CD4-positive, alpha-beta T cell treated with Interferon gamma for 1 hour (primary cell): ENCODE measurements at regions not wholly inside any gene's neighbourhood (a gene's known extent, or its start where the extent isn't known, plus 50 kb on each side); places are given as distances from the start of the nearest gene placed in this dataset.
"Not testable (repeated sequence)": the region's sequence is repeated elsewhere in the genome, so short reads cannot be mapped to it uniquely, and the experiment has no call there.

Source experiments
- DNase-seq: peaks from one replicate; pipeline ENCODE4 v3.0.0-alpha.2; 2020

DNA sequence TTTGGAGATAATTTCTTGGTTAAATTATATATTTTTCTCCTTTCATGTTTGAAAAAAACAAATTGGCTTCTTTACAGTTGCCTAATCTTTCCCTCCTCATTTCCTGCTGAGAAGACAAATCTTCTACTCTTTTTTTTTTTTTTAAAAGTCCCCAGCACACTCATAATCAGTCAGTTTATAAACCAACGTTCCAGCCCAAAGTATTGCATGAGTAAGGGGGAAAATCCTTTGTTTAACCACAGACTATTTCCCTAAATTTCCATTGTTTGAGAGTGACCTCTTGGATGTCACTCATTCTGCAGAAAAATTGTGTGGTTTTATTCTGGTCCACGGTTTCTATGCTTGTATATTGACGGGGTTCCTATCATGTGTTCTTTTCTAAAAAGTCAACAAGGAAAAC, 55.1 kb upstream of the TLR4 start:
- DNase-seq, result no peak

DNA sequence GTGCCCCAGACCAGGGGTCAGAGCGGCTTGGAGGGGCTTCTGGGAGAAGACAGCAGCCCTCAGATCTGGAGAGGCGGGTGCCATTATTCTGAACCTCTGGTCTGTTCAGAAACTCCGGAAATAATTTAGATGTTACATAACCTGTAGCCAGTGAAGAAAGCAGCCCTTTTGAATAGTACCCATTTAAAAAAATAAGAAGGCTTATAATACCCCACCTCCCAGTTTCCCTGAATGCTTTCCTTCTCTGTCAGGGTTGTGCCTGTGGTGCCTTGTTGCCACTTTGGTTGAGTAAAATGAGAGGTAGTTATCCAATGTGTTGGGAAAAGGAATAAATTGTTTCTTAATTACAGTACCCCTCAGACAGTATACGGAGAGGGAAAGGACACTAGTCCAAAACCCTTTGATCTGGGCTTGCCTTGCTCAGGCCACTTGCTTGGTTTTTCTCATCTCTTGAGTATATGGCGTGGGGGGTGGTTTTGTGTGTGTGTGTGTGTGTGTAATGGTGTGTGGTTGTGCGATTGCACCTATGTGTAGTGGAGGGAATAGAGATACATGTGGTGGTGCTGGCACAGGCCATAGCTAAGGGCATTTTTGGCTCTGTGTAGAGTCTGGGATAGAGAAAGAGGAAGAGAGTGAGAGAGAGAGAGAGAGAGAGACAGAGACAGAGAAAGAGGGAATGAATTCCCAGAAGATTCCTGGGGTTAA, 59.1 kb upstream of the TLR4 start:
- no peak for DNase-seq

DNA sequence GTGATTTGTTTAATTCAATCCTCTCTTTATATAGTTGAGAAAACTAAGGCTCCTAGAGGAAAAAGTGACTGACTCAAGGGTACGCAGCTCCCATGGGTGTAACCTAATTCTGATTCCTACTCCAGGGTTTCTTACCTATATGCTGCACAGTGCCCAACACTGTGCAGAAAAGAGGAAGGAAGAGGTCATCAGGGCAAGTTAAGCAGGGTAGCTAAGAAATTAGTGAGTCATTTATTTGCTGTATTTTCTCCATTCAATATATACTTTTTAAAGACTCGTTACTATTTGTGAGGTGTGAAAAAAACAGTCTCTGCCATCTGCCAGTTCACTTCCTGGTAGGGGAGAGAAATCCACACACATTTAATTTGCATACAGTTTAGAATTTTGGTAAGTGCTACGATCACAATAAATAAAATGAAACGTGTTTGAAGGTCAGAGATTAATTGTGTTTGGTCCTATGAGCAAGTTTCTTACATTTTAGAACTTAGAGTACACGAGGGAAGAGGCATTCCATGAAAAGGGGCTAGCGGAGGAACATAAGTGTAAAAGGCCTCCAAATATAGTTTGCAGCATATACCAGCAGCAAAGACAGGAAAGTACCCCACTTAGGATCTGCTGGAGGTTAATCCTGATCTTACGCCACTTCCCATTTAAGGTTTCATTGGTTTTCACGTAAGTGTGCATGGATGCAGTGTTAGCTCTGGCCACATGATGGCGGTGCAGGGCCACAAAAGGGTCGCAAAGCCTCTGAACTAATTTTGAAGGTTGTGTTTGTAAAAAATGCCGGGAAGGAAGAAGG, 59.9 kb upstream of the TLR4 start:
- DNase-seq, result peak; percentile 56

DNA sequence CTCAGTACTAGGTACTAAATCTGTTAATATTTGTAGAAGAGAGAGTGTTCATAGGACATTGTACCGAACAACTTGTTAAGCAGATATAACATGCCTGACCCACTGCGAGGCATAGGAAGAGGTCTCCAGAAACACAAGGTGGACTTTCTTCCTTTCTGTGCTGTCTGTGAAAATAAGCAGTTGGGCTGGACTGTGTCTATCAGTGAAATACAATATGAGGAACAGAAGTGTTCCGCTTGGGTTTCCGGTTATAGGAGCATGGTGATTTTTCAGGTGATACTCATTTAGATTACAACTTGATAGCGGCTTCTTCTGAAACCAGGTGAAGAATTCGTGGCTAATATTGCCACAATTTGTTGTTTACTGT, 60.9 kb upstream of the TLR4 start:
- DNase-seq, result no peak

DNA sequence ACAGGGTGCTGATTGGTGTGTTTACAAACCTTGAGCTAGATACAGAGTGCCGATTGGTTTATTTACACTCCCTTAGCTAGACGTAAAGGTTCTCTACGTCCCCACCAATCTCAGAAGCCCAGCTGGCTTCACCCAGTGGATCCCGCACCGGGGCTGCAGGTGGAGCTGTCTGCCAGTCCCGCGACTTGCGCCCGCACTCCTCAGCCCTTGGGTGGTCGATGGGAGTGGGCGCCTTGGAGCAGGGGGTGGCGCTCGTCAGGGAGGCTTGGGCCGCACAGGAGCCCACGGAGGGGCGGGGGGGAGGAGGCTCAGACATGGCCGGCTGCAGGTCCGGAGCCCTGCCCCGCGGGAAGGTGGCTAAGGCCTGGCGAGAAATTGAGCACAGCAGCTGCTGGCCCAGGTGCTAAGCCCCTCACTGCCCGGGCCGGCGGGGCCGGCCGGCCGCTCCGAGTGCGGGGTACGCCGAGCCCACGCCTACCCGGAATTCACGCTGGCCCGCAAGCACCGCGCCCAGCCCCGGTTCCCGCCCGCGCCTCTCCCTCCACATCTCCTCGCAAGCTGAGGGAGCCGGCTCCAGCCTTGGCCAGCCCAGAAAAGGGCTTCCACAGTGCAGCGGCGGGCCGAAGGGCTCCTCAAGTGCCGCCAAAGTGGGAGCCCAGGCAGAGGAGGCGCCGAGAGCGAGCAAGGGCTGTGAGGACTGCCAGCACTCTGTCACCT, 61.5 kb upstream of the TLR4 start:
- not testable (repeated sequence) for DNase-seq

DNA sequence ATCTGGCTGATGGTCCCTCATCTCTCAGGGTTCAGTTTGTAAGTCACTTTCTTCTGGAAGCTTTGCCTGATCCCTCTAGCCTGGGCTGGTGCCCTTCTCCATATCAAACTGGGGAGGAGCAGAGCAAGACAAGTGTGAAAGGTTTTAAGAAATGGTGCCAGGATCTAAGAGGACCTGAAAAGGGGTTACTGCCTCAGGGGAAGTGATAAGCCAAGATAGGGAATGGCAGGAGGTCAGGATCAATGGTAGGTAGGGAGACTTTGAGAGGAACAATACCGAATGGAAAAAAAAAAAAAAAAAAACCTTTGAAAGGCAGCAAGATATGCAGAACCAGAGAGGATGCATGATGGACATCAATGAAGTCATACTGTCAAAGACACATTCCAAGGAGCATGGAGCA, 67.5 kb upstream of the TLR4 start:
- DNase-seq, result no peak

DNA sequence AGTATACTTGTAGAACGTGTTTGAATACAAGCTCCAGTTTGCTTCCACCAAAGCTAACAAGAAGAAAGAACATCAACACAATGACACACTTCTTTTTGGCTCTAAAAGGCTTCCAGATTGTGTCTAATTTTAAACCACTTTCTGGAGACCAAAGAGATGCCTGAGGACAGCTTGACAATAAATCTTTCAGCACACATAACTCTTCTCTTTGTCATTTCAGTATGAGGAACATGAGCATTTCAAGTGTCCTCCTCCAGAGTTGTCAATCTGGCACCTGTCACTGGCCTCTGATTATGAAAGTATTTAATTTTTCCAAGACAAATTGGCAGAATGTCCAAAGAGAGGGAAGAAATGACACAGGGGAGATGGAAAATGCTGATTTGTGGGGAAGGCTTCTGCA, 79.0 kb upstream of the TLR4 start:
- no peak for DNase-seq

DNA sequence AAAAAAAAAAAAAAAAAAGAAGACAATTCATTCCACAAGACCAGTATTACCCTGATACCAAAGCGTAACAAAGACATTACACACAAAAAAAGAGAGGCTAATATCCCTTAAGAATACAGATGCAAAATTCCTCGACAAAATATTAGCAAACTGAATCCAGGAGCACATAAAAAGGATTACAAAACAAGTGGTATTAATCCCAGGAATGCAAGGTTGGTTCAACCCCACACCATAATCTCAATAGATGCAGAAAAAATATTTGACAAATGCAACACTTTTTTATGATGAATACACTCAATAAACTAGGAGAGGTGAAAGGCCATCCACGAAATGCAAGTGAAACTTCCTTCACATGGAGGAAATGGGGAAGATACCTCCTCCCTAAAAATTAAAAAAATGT, 80.1 kb upstream of the TLR4 start:
- no peak for DNase-seq

DNA sequence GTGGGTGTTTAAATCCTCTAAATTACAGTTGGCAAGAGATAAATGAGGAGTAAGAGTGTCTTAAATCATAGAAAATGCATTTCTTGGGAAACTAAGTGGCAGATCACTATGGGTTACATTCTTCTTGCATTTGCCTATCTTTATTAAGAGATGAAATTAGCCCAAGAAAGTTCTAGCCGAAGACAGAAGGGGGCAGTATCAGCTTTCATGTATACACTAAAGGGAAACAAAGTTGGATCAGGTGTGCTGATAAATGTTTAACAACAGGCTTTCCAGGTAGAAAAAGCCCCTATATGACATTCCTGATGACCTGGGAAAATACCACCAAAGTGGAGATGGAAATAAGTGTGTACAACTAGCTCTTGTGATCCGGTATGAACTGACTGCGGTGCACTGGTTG, 81.9 kb upstream of the TLR4 start:
- no peak for DNase-seq

DNA sequence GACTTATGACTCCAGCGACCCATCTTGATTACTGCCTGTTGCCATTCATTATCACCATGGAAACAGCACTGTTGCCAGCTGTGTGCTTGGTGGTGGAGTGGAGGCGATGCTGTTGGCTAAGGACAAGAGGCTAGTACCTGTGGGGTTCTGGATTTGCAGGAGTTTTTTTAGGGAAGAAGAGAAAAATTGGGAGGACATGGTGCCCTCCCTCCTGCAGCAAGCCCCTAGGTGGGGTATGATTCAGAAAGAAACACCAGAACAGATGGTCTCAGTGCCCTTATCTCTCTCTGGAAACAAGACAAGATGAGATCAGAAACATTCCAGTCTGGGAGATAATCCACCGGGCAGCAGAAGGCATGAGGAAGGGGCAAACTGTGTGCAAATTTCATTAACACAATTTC, 87.8 kb upstream of the TLR4 start:
- DNase-seq, result no peak

DNA sequence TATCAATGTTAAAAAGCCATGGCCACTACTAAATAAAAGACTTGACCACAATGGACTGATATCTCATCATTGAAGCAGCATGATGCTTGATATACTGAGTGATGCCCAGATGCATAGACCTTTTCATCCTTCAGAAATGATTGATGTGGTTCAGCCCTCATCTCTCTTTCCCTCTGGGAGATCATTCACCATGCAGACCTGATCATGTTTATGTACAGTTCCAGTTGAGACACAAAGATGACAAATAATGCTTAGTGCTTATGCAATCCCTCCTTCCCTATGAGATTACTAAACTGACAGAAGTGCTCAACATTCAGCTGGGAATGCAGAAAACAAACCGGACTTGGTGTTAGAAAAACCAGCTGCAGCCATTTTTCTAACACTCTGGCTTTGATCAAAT, 91.9 kb upstream of the TLR4 start:
- no peak for DNase-seq

DNA sequence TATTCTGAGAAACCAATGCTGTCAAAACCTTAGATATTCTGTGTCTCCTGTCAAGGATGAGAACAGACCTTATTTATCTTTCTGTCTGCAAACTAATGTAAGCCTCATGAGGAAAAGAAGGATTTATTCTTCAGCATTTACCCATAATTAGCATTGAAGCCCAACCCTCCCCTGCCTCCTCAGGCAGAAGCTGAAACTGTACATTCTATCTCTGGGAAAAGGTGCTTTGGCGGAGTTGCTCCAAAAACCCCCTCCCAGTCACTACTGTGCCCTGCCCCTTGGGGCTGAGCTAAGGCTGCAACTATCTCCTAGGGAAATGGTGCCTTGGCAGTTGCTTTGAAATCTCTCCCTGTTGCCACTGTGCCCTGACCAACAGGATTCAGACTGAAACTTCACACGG, 106.2 kb upstream of the TLR4 start:
- no peak for DNase-seq

DNA sequence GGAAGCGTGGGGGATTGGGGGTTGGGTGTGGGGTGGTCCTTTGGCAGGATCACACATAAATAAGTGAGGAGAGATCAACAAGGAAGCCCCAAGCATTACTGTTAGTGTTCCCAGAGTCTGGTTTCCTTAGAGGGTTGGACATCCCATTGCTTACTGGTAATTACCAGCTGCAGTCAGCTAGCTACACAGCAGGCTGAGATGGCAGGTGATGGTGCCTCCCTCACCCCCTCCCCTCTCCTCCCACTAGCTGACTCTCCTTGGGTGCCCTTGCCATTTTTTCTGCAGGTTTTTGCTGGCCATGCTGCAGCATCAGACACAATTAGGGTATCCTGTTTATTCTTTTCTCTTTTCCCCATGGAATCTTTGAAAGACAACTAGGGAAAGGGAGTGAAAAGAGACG, 107.5 kb upstream of the TLR4 start:
- DNase-seq, result no peak

DNA sequence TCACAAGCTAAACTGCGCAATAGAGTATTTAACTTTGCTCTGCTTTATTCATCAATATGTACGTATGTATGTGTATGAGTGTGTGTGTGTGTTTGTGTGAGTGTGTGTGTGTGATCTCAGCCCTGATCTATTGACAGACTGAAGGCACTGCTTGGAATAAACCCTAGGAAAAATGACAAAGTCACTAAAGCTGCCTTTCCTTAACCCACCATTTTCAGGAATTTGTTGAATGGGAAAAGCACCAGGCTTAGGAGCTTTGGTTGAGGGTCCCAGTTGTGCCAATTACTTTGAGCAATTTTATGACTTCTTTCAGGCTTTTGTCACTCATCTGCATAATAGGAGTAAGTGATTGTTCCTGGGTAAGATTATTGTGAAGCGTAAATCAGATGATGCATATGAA, 108.6 kb upstream of the TLR4 start:
- DNase-seq, result no peak

DNA sequence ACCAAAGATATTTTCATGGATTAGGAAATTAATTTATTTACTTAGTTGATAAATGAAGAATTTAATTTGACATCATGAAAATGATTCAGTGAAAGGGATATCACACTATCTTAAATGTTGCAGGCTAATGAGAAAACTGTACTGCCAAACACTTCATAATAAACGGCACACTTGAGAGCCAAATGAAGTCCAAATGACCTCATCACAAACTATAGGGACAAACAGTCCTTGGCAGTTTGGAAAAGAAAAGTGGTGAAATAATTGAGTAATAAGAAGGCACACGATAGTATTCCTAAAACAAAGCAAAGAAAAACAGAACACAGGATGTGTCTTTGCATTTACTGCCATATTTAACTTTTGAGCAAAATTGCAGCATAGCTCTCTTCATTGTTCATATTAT, 116.9 kb upstream of the TLR4 start:
- DNase-seq, result no peak

DNA sequence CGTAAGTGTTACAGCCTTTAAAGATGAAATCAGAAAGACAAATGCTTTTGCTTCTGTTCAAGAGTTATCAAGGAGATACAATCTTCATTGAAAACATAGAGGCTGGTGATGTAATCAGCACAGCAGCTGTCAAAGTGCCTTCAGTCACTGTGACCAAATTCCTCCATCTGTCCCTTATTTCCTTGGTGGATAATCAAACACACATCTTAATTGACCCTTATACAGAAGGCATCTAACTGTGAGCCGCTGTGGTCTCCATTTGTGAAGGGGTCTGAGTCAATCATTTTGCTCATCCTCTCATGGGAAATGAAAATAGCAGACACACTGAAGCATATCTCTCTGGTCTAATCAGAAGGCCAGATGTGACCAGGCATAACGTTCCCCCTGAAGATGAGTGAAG, 130.1 kb upstream of the TLR4 start:
- DNase-seq, result no peak

DNA sequence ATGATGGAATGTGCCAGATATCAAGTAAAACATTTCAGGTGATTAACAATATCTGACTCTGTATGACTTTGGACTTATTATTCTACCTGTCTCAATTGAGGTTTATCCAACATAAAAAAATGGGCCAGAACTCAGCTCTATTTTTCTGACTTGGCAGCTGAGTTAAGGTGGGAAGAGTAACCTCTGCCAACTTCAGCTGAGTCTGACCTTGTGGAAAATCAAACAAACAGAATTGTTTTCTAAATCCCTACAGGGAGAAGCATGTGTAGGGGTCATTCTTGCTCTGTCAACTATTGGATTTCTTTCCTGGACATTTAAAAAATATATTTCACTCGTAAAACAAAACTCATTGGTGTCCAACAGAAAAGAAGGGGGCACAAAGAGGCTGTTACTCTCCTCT, 139.4 kb upstream of the TLR4 start:
- DNase-seq, result no peak

DNA sequence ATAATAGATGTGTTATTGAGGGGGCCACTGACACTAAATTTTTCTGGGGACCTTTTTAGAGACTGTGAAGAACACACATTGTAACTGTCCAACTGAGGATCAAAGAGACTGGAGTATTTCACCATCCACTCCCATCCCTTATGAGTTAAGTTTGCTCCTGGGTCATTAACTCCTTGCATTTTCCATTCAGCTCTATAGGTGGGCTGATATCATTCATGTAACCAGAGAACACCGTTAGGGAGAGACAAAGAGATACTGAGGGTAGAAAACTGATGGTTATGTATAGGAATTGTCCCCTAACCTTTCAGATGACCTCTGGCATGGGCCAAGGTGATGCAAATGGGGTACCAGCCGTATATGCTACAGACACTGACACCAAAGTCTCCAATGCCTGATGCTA, 142.4 kb upstream of the TLR4 start:
- no peak for DNase-seq

DNA sequence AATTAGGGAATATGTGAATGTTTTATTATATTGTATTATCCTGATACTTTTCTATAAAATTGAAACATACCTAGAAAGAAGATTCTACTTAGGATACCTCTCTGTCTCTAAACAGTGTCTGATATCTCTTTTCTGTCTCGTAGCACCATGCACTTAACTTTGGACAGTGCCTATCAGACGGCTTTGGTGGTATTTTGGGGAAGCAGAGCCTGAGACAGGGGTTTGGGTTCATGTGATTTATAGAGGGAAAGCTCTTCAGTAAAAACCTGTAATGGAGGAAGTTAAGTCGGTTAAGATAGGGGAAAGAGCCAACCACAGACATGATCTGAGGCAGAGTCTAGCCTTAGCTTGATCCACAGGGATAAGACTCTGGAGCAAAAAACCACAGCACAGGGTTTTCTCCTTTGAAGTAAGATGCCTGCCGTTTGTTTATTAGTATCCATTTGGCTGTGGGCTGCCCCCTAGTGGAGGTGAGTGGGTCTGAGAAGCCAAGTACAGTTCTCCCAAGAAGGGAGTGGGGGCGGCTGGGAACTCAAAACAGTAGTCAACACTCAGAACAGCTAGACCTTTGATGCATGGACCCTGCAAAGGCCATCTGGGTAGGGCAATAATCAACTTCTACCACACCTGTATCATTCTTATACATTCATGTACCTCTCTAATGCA, 141.2 kb upstream of the ASTN2 start:
- no peak for DNase-seq

DNA sequence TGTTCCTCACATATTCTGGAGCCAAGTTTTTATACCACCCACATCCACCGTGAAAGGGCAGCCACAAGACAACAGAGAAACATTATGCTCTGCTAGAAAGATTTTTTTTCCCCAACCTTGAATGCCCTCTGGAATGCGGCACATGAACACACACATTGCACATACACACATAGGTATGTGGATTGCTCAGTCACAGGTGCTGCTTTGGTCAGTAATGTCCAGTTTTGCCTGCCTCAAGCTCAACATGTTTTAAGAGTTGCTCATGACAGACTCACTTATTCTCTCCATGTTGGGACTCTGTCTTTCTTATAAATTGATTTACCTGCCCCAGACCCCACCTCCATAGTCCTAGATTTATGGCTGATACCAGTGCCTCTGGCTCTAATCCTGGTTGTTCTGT, 138.0 kb upstream of the ASTN2 start:
- no peak for DNase-seq

DNA sequence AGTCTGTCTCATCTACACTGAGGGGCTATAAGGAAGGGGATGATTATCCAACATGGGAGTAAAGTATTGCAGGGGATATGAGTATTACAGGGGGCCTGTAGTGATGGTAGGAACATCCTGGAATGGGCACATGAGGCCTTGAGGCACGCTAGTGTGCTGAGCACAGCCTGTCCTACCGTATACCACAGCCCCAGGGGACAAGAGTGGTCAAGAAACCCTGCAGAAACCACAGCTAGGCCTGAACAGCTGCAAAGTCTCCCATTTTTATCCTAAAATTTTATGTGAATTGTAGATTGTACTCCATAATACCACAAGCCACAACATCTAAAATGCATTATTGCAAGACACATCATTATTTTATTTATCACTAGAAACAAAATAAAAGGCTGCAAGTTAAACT, 136.3 kb upstream of the ASTN2 start:
- no peak for DNase-seq

DNA sequence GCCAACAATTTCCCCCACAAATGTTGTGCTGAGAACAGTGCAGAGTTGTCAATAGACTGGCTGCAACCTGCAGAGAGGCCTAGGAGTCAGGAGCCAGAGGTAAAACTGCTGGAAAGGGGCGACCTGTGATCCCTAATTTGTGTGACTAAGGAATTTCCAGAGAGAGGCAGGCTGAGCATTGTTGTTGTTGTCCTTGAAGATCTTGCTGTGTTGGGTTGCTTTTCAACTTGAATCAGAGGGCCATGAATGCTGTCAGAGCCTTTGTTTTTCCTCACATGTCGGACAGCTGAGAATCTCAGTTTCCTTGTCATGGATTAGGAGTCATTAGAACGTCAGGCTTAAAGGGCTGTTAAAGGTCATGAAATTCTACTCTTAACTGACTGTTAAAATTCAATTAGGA, 134.6 kb upstream of the ASTN2 start:
- no peak for DNase-seq

DNA sequence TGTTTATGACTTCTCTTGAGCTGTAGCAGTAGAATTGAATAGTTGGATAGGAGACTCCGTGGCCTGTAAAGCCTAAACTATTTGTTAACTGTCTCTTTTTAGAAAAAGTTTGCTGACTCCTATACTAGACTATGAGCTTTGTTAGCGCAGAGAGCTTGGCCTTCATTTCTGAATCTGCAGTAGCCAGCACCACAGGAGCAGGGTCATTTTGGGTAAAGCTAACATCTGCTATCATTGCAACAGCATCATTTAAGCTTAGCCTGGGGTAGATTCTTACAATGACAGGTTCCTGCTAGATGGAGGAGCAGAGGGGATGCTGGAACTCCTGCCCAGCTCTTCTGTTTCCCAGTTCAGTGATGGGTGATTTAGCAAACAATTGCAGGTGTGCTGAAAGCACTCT, 133.7 kb upstream of the ASTN2 start:
- no peak for DNase-seq

DNA sequence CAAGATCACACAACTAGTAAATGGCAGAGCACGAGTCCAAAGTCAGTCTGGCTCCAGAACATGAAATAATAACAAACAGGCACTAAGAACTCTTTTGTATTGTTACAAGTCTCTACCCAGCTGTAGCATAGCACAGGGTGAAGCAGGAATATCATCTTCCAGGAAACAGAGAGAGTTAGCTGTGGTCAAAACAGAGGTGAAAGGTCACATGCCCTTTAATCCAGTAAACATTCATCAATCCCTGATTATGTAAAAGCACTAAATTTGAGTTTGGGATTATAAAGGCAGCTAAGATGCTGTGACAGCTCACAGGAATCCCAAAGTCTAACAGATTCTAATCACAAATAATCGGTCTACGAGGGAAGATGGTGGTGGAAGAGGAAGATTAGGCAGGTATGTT, 133.0 kb upstream of the ASTN2 start:
- no peak for DNase-seq
